Nucleus accumbens (tissue), 56 donors: ENCODE measurements at regions not wholly inside any gene's neighbourhood (a gene's known extent, or its start where the extent isn't known, plus 50 kb on each side); places are given as distances from the start of the nearest gene placed in this dataset.

ENCODE experiments used
- DNase-seq, 56 donors: peaks; one replicate each; lab custom pipeline; 2025; lab: John Stamatoyannopoulos, UW

DNA sequence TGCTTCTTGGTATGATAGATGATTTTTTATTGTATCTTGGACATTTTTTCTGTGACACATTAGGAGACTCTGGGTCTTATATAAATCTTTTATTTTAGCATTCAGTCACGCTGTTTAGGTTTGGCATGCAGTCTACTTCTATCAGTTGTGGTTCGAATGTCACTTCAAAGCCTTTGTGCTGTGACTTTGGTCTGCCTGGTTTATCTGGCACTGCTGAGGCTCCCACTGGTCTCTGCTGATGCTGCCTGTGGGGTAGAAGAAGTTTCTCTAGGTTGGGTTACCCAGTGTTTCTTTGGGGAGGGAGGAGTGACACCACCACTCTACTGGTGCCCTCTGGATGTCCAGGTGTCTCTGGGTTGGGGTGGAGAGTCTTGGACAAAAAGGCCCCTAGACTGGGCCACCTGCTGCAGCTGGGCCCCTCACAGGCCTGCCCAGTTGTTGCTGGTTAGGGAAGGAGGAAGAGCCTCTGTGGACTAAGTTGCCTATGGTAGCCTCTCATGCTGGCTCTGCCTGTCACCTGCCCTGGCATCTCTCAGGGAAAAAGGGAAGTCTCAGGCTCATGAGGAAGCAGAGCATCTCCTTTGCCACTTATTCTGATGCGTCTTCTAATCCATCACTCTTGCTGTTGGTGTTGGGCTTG lies 115.4 kb upstream of the HS6ST1 start:
- no peak for DNase-seq

GRCh38 chr2:128435576-128436478 lies 117.2 kb upstream of the HS6ST1 start:
- no peak for DNase-seq

- no peak for DNase-seq
These were observed 118.0 kb upstream of the HS6ST1 start for GRCh38 chr2:128436479-128437203.

DNA sequence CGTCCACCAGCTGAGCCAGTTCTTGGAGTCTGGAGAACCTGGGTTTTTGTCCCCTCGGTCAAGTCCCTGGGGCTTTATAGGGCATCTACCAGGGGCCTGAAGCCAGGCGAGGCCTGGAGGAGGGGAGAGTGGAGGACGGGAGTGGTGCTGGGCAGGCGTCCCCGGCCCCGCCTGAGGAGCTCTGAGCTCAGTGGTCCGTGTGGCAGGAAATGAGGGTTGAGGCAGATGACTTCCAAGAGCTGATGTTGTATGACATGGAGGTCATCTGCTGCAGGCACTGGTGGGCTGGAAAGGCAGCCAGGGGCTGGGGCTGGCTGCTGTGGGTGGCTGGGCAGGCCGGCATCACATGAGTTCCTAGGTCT lies 118.5 kb upstream of the HS6ST1 start:
- no peak for DNase-seq

DNA sequence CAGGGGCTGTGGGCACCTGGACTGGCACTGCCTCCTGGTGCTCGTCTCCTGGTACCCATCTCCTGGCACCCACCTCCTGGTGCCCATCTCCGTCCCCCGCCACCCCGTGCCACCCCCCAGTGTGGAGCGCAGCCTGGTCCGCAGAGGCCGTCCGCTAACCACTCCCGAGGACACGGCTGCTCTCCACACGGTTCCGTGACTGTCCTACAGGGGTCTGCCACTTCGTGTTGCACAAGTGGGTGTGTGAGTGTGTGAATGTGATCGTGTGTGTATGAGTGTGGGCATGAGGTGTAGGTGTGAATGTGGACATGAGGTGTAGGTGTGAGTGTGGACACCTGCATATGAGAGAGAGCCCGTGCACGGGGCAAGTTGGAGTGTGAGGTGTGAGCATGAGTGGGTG lies 119.4 kb upstream of the HS6ST1 start:
- DNase-seq = no peak

DNA sequence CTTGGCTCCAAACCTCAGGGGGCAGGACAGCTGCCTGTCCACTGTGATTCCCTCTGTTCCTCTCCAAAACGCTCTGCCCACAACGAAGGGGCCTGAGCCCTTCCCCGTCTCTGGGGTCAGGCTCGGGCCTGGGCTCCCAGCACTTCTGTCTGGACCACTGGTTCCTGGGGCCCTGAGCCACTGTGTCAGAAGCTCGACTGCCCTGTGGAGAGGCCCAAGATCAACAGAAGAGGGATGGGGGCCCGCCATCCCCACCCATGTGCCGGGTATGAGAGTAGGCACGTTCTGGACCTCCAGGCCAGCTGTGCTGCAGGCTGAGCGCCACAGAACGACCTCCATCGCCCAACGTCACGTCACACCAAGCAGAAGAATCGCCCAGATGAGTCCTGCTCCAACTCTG lies 119.9 kb upstream of the HS6ST1 start:
- no peak for DNase-seq

- DNase-seq = no peak
These were observed 120.5 kb upstream of the HS6ST1 start for GRCh38 chr2:128439031-128439790.

- no peak for DNase-seq
These were observed 121.4 kb upstream of the HS6ST1 start for GRCh38 chr2:128439791-128440665.

- no peak for DNase-seq
These were observed 122.1 kb upstream of the HS6ST1 start for GRCh38 chr2:128440666-128441340.

DNA sequence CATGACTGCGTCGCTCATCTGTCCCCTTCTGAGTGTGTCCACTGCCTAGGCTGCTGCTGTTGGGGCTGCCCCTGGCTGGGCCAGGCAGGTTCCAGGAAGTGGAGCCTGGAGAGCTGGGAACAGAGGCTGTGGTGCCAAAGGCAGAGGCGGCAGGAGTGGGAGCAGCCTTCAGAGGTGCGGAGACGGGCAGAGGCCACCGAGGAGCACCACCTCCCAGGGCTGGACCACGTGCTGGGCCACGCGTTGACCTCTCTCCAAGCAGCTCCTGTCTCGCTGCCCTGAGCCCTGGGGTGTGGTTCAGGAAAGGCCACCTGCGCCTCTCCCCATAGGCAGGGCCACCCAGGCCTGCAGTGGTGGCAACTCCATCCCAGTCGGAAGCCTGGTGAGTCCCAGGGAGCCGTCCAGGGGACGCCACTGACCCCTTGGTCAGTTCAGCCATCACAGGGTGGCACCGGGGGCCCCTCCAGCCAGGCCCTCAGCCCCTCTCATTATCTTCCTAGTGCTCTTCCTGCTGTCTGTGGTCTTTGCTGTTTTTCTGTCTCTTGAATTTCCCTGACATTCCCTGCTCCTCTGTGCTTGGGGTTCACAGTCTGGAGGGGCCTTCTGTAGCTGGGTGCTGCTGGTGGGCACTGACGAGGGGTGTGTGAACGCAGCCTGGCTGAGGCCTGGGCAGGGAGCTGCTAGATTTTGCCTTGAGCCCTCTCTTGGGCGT lies 122.8 kb upstream of the HS6ST1 start:
- no peak for DNase-seq

- no peak for DNase-seq
These were observed 123.5 kb upstream of the HS6ST1 start for GRCh38 chr2:128442053-128442751.

DNA sequence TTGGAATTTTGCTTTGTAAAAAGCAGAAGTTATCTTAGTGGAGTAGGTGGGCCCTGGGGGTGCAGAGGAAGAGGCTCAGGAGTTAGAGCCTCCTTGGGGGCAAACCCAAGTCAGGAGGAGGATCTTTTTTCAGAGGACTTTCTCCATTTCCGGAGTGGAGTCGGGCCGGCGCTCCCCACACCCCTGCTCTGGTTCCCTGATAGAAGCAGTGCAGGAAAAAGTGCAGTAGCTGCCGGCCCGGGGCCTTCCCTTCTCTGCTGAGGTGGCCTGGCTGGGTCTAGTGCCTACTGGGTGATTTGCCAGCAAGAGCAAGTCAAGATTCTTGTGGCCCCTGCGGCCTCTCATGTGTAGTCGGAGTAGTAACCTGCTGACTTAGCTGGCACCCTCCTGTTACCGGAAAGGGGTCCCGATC lies 124.2 kb upstream of the HS6ST1 start:
- no peak for DNase-seq

DNA sequence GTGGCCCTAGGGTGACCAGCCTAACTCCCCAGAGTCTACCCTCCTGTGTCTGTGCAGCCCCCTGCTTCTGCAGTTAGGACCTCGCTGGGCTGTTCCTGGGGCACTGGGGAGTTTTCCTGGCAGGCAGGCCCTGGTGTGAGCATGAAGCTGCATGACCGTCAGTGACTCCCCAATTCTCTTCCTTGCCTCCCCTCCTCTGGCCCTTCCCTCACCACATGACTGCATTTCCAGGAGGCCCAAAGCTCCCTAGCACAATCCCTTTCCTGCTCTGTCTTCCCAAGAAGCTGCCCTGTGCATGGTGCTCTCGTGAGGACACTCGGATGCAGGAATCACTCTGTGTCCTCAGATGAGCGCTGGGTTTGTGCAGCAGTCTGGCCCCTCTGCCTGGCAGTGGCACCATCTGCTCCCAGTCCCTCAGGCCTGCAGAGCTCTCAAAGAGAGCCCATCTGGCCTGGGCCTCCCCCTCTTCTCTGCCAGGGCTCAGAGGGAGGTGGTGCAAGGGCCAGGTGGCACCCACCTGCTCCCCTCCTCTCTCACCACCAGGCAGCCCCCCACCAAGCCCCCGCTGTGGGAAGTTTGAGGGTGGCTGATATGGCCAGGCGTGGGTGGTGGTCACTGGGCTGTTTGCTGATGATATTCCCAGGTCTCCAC lies 125.6 kb upstream of the HS6ST1 start:
- no peak for DNase-seq

GRCh38 chr2:128444816-128445522 lies 126.3 kb upstream of the HS6ST1 start:
- no peak for DNase-seq

- no peak for DNase-seq
These were observed 126.8 kb upstream of the HS6ST1 start for GRCh38 chr2:128445523-128445900.

DNA sequence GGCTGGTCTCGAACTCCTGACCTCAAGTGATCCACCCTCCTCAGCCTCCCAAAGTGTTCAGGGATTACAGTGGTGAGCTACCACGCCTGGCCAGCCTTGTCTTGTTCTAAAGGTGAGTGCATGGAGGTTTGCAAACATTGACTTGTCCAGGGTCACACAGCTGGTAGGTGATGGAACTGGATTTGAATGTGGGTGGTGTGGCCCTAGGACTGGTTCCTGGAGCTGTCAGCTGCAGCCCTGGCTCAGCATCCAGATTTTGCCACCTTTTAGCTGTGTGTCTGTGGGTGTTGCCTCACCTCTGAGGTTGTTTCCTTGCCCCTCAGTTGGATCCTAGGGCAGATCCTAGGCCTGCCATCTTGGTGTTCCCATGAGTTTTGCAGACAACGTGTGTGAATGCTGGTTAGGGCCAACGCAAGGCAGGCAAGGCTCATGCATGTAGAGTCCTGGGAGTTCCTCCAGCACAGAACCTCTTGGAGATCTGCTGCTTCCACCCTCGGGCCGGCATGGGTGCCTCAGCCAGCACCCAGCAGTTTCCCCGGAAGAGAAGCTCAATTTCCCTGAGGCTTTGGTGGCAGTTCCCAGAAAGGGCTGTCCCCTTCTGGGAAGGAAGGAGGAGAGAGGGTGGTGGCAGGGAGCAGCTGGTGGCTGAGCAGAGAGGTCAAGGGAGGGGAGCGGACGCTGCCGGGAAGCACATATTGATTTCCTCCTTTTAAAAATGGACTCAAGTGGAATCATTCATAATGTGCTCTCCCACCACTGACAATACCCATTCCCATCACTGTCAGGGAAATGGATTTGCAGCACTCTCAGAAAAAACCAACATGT lies 127.6 kb upstream of the HS6ST1 start:
- no peak for DNase-seq
